ENCODE measurements at regions not wholly inside any gene's neighbourhood (a gene's known extent, or its start where the extent isn't known, plus 50 kb on each side); places are given as distances from the start of the nearest gene placed in this dataset.

GRCh38 chr4:112942077-112942476, 107.4 kb upstream of the ANK2 start:
- TF ChIP-seq MYC (IDR thresholded peaks at IDR 0.05; ENCODE audit: low read depth, low read length): no peak
- no peak for TF ChIP-seq POLR2A (IDR thresholded peaks at IDR 0.05; ENCODE audit: extremely low read depth, insufficient read length)
- TF ChIP-seq CTCF (IDR thresholded peaks at IDR 0.05; ENCODE audit: low read depth, low read length): no peak
- TF ChIP-seq MAX (IDR thresholded peaks at IDR 0.05; ENCODE audit: low read depth, low read length): no peak
- DNase-seq (ENCODE audit: low read depth): no peak
- H3K4me3 ChIP-seq (ENCODE audit: low read depth, low read length): no peak overlapping the region

- H3K4me3 ChIP-seq (ENCODE audit: low read depth, low read length): no peak overlapping the region
- TF ChIP-seq POLR2A (IDR thresholded peaks at IDR 0.05; ENCODE audit: extremely low read depth, insufficient read length) (no peak), MYC (IDR thresholded peaks at IDR 0.05; ENCODE audit: low read depth, low read length) (no peak), MAX (IDR thresholded peaks at IDR 0.05; ENCODE audit: low read depth, low read length) (no peak), CTCF (IDR thresholded peaks at IDR 0.05; ENCODE audit: low read depth, low read length) (no peak)
- DNase-seq (ENCODE audit: low read depth): no peak
Measured at GRCh38 chr4:112942997-112943396, 106.5 kb upstream of the ANK2 start.

- no peak for DNase-seq (ENCODE audit: low read depth)
- no peak overlapping the region for H3K4me3 ChIP-seq (ENCODE audit: low read depth, low read length)
Measured at GRCh38 chr4:112944006-112944405, 105.4 kb upstream of the ANK2 start.

GRCh38 chr4:112946127-112946526, 103.3 kb upstream of the ANK2 start:
- no peak for DNase-seq (ENCODE audit: low read depth)
- TF ChIP-seq MAX (IDR thresholded peaks at IDR 0.05; ENCODE audit: low read depth, low read length): no peak
- no peak for TF ChIP-seq POLR2A (IDR thresholded peaks at IDR 0.05; ENCODE audit: extremely low read depth, insufficient read length)
- TF ChIP-seq CTCF (IDR thresholded peaks at IDR 0.05; ENCODE audit: low read depth, low read length): no peak
- no peak for TF ChIP-seq MYC (IDR thresholded peaks at IDR 0.05; ENCODE audit: low read depth, low read length)

More at GRCh38 chr4:112944006-112944405, 105.4 kb upstream of the ANK2 start:
- TF ChIP-seq MAX (IDR thresholded peaks at IDR 0.05; ENCODE audit: low read depth, low read length) (no peak), MYC (IDR thresholded peaks at IDR 0.05; ENCODE audit: low read depth, low read length) (no peak), CTCF (IDR thresholded peaks at IDR 0.05; ENCODE audit: low read depth, low read length) (no peak)

GRCh38 chr4:112947616-112948015, 101.8 kb upstream of the ANK2 start:
- H3K4me3 ChIP-seq (ENCODE audit: low read depth, low read length): no peak overlapping the region
- TF ChIP-seq MYC (IDR thresholded peaks at IDR 0.05; ENCODE audit: low read depth, low read length) (no peak), MAX (IDR thresholded peaks at IDR 0.05; ENCODE audit: low read depth, low read length) (no peak), CTCF (IDR thresholded peaks at IDR 0.05; ENCODE audit: low read depth, low read length) (no peak), POLR2A (IDR thresholded peaks at IDR 0.05; ENCODE audit: extremely low read depth, insufficient read length) (no peak)
- no peak for DNase-seq (ENCODE audit: low read depth)

More at GRCh38 chr4:112946127-112946526, 103.3 kb upstream of the ANK2 start:
- H3K4me3 ChIP-seq (ENCODE audit: low read depth, low read length): no peak overlapping the region

All from NB4 (cell line).